GM19463 (cell line): ENCODE measurements at regions not wholly inside any gene's neighbourhood (a gene's known extent, or its start where the extent isn't known, plus 50 kb on each side); places are given as distances from the start of the nearest gene placed in this dataset.

ENCODE experiments used
- ATAC-seq: cut with Tn5 transposase; IDR thresholded peaks from one replicate; pipeline ENCODE4 v1.9.1; 2021; ENCODE audit warnings: mild to moderate bottlenecking, moderate library complexity; ENCODE audit not compliant: unreplicated experiment

DNA sequence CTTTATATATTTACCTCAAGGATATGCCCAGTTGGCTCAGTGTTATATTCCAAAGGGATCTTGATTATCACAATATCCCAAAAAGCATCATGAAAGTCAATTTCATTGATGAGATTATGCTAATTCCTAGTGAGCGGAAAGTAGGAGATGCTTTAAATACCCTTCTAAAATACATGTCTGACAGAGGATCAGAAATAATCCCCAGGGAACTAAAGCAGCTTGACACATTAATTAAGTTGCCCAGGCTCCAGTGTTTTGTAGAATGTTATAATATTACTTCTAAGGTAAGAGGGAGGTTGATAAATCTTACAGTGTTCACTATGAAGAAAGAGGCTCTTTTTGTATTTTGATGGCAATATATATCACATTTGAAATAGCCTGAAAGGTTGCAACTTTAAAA lies 767.5 kb upstream of the ROBO1 start:
- no peak for ATAC-seq

DNA sequence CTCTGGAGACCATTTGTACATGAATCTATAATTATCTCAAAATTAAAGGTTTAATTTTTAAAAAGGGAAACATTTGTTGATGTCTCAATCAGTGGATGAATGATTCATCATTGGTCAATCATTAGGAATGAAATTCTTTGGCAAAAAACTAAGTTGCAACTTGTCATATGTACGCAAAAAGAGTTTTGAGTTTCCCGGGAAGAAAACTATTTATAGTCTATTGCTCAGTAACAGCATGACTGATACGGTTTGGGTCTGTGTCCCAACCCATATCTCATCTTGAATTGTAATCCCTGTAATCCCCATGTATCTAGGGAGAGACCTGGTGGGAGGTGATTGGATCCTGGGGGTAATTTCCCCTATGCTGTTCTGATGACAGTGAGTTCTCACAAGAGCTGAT lies 765.8 kb upstream of the ROBO1 start:
- no peak for ATAC-seq

DNA sequence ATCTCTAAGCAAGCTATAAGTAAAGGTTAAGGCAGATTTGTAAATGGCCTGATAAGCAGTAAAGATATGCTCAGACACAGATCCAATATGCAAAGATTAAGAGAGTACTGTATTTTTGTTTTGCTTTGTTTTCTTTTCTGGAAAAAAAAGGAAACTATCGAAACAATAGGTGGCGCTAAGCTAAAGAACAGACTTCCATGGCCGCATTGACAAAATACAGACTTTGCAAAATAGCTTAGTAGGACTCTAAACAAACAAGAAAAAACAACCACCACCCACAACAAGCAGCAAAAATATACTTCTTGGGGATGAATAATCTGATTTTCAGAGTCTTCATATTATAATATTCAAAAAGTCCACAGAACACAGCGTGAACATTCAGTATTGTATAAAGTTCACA lies 758.4 kb upstream of the ROBO1 start:
- no peak for ATAC-seq

DNA sequence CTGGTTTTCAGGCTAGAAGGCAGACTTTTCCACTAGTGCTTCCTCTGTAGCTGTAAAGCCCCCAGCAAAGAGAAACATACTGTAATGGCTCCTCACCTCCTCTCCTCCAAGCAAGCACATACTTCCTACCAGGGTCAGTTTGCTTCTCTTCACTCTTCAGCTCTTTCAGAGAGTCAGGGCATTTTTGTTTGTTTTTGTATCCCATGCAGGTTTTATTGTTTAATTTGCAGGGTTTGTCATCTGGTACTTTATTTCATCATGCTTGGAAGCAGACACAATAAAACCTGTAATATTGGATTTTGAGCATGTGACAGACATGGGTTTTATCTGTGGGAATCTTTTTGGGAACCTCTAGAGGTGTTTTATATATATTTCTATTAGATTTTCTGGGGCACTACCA lies 753.3 kb upstream of the ROBO1 start:
- ATAC-seq: no peak

DNA sequence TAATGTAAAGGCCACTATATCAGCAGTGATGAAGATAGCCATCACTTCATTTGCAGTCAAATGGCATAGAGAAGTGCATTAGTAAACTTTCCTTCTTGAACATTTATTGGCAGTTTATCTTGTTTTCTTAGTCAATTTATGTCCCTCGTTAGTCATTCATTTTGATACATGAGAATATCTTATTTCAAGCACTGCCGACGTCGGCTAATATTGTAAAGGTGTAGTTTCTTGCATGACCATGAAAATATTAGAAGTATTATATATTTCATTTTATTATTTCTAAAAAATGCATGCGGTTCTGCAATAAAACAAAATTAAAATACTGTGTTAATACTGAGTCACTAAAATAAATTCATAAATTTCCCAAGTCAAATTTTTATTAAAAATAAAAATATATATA lies 751.6 kb upstream of the ROBO1 start:
- ATAC-seq: no peak

DNA sequence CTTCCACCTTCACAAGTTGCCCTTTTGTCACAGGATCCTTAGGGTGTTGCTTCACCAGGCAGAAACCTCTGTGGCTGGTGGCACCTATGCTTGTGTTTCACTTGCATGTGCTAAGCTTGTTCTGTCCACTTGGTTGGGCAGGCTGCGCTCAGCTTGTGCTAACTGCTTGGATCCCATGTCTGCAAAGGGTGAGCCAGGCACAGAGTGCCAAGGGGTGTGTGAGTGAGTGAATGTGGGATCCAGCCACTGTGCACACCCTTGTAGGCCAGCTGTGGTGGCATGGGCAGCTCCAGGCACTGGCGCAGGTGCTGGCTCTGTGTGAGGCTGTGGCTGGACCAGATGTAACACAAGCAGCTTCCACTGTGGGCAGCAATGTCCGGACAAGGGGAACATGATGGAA lies 728.7 kb upstream of the ROBO1 start:
- ATAC-seq: no peak

DNA sequence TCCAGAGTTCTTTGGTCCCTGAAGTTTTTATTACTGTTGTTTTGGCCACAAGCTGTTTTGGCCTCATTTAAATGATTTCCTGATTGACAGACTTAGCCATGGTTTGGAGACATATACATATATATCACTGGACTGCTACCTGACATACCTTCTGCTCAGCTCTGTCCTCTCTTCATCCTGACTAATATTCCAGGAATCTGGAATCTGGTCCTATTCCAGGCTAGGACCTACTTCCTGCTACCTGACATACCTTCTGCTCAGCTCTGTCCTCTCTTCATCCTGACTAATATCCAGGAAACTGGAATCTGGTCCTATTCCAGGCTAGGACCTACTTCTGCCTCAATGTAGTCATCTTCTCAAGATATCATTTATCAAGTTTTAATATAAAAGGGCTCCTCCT lies 724.4 kb upstream of the ROBO1 start:
- ATAC-seq: no peak

DNA sequence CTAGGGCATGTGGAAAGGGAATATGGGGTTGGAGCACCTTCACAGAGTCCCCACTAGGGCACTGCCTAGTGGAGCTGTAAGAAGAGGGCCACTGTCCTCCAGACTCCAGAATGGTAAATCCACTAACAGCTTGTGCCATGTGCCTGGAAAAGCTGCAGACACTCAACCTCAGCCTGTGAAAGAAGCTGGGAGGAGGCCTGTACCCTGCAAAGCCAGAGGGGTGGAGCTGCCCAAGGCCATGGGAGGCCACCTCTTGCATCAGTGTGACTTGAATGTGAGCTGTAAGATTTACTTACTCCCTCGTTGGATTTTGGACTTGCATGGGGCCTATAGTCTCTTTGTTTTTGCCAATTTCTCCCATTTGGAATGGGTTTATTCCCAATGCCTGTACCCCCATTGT lies 705.2 kb upstream of the ROBO1 start:
- ATAC-seq: no peak

DNA sequence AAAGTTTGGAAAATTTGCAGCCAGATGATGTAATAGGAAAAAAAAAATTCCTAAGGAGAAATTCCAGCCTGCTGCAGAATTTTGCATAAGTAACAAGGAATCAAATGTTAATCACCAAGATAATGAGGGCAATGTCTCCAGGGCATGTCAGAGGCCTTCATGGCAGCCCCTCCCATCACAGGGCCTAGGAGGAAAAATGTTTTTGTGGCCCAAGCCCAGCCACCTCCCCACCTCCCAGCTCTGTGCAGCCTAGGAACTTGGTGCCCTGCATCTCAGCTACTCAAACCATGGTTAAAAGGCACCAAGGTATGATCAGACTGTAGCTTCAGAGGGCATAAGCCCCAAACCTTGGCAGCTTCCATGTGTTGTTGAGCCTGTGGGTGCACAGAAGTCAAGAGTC lies 704.7 kb upstream of the ROBO1 start:
- no peak for ATAC-seq

DNA sequence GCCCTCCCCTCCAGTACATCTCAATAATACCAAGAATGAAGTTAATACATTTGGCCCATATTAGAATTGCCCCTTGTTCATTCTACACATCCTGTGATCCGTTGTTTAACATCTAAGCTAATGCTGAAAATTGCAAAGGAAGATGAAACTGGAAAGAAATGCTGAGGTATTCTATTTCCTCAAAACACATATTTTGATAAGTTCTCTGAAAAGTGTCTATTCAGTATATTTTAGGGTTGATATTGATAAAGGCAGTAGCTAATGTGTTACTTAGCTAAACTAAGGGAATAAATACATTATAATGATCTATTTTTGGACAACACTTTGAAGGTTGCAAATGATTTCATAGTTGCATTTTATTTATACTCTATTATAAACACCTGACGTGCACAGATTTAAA lies 702.6 kb upstream of the ROBO1 start:
- no peak for ATAC-seq

DNA sequence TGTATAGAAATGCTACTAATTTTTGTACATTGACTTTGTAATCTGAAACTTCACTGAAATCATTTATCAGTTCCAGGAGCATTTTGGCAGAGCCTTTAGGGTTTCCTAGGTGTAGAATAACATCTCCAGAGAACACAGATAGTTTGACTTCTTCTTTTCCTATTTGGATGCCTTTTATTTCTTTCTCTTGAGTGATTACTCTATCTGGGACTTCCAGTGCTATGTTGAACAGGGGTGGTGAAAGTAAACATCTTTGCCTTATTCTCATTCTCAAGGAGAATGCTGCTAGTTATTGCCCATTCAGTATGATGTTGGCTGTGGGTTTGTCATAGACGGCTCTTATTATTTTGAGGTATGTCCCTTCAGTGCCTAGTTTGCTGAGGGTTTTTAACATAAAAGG lies 697.9 kb upstream of the ROBO1 start:
- ATAC-seq: no peak

DNA sequence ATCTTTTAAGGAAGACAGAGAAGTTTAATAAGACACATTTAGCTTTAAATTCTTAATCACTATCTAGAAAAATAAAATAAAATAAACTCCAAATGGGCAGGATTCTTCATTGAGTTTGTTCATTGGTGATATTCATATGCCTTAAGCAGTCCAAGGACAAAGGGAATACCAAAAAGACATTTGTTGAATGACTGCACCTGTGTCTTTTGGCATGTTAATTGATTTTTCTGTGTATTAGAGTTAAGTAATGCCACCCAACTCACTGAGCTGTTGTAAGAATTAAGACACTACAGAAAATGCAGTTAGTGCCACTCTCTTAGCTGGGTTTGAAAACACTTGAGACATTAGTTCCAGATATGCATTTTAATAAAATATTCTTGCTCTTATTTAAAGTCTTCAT lies 683.6 kb upstream of the ROBO1 start:
- ATAC-seq: no peak

DNA sequence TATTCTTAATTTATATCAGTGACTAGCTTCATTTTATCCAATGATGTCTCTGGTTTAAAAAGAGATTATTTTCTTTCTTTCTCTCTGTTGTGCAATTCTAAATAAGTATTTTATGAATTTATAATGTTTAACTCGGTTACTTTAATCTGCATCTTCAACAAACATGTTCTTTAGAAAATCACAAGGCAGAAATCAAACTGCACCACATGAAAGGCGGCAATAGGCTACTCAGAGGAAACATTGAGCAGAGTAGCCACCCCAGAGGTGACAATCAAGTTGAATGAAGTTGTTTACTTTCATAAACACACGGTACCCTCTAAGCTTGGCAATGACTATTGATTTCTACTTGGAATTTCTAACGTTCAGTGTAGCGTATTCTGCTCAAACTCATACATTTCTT lies 677.8 kb upstream of the ROBO1 start:
- no peak for ATAC-seq

DNA sequence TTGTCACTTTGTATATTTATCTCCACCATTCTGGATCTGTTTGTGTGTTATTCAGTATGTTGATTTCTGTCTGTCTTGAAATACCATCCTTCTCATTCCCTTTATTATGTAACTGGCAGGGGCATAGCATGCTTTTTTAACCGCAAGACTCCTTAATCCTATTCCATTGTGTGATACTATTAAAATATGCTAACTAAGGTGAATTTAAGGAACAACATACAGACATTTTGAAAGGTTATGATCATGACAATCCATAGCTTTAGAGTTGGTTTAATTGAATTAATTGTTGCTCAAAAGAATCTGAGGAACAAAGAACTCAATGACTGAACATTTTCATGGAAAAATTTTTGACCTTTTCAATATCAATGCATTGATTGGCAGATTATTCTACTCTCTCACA lies 677.3 kb upstream of the ROBO1 start:
- no peak for ATAC-seq

DNA sequence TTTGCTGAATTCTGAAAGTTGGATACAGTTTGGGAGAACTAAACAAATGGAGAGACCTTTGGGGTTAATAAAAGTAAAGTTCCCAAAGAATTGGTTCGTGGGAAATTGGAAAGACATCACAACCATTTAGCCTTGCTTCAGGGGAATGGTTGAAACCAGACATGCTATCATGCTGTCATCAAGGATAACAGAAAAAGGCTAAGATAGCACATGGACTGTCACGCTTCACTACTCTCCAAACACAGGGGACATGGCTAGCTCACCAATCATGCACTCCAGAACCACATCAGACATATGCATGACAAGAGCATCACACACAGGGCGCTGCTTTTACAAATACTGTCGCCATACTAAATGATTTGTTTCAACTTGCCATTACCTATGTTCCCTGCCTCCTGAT lies 671.7 kb upstream of the ROBO1 start:
- ATAC-seq: no peak

DNA sequence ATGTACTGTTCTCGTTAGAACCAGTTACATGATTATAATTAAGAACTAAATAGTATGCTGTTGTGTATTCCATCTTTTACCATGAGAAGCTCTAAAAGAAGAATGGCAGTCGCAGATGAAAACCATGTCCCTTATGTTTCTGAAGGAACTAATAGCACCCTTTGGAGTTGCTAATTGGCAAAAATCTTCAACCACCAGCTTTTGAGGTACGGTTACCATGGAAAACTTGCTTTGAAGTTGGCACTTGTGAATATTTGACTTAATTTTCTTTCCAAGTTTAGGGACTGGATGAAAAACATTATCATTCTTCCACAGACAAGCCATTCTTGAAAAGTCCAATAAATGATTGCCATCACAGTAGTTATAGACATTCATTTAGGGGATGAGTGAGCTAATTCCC lies 666.6 kb upstream of the ROBO1 start:
- ATAC-seq: no peak

DNA sequence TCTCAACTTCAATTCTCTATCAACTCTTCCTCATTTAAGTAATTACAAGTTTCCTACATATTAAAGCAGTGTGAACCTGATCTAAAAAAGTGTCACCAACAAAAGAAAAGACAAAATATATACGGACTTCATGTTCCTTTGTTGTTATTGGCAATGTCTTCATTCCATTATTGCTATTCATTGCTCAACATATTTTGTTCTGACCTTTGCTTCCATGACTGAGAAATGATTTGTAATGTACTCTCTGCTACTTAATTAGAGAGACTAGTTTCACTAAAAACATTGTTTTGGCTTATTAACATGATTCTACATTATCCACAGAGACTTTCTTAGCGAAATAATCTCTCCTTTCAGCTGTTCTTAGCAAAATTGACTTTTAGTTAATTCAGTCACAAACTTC lies 657.2 kb upstream of the ROBO1 start:
- no peak for ATAC-seq

DNA sequence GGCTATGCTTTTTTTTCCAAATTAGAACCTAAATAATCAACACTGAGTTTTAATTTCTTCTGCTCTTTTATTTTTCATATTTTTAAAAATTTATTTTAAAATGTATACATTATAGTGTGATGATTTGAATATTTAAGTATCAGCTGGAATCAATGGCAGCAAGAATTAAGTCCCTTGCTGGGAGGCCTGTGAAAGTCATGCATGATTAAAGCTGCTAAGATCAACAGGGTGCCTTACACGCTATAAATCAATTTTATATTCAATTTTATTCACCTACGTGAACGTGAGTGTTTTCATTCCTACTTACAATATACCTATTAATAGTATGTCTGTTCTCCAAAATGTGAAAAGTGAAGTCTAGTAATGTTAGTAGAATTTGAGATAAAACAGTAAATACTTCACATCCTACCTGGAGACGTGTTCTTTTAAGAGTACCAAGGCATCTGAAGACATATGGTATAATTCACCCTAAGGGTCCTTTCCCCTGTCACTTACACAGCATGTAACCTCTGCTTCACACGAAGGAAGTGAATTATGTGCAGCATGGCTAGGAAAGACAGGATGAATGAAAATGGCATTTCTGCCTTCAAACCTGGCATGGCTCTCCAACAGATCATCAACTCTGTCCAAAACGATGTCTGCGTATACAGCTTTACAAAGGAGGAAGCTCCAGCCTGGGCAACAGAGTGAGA lies 640.4 kb upstream of the ROBO1 start:
- no peak for ATAC-seq

DNA sequence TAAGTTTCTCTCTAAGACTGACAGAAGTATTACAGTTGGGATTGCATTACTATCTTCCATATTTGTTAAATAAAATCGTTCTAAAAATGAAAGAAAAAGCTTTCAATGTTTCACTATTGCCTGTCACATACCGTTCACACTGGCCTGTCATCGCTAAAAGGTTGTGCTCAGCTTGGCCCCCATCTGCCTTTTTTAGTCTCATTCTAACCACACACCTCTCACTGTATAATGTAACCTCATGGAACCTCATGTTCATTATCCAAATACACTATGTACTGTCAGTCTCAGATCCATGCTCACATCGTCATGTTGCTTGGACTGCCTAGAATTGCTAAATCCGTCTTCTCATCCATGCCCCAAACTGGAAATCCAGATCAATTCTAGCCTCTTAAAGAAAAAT lies 637.8 kb upstream of the ROBO1 start:
- no peak for ATAC-seq

DNA sequence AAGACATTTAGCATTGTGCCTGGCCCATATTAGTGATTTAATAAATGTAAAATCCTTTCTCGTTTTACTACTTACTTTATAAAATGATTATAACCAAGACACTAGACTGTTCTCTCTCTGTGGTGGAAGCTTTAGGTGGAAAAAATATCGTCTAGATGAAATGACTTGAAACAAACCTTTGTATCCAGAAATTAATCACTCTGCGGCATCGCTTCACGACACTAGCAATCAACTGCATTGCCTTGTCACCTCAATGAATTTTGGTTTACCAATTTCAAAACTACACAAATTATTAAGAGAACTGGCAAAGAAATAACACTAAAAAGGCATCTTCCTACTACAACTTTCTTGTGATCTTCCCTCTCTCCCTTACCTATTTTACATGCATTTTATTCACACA lies 627.2 kb upstream of the ROBO1 start:
- no peak for ATAC-seq

DNA sequence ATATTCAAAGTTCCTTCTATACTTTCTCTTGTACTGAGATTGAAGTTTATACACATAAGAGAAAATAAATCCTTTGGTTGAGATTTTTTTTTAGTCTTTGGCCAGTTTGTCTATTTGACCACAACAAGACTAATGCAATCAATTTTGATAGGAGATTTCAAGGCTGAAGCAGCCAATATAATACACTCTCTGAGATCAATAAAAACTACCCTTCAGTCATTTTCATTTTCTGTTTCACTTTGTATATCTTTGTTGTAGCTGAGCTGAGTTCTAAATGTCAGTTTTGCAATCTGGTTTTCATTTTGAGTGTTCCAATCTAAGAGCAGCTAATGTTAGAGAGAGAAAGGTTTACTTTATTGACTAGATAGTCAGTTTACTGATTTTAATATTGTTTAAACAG lies 623.8 kb upstream of the ROBO1 start:
- no peak for ATAC-seq

DNA sequence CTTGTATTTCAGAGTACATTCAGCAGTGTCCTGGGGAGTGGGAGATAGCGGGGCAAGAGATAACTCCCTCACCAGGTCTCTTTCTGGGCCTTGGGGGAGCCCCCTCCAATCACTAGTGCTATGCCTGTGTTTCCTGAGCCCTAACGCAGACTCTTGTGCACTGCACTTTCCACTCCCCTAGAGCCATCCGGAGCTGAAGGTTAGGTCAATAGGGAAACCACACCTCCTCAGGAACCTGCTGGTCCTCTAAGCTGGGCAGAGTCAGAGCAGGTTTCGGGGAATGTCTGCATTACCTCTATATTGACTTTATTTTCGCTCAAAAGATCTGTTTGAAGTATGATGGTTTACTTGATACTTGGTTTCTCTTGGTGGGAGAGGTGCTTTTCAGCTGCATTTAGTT lies 617.0 kb upstream of the ROBO1 start:
- ATAC-seq: no peak

DNA sequence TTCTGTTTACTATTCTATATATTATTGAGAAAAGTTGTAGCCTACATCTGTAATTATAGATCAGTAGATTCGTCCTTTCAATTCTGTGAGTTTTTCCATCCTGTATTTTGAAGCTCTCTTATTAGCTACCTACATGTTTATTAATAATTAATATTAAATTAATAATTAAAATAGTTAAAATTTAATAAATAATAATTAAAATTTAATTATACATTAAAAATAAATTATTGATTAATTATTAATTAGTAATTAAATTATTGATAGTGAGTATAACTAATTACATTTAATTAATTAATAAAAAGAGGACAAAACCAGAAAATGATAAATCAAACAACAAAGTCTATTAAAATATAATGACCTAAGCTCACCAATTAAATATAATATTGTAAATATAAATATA lies 606.6 kb upstream of the ROBO1 start:
- no peak for ATAC-seq

DNA sequence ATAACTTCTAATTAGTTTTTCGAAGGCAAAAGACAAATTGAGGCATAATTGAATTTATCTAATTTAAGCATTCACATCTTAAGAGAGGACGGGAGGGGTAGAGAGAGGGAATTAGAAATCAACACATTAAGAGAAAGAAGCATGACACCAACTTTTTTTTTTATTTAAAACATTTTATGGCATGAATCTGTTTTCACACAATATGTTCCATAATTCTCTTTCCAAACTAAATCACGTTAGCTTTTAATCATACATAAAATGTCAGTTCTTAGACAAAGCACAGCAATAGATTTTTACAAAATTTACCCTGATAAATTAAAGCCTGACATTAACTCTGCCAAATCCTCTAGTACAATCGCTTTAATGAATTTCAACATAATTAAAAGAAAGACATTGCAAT lies 600.8 kb upstream of the ROBO1 start:
- no peak for ATAC-seq
